SW480 (cell line): ENCODE measurements at regions not wholly inside any gene's neighbourhood (a gene's known extent, or its start where the extent isn't known, plus 50 kb on each side); places are given as distances from the start of the nearest gene placed in this dataset.

Source experiments
- DNase-seq: peaks from one replicate; pipeline ENCODE4 v3.0.0-alpha.2; 2016; ENCODE audit warnings: low spot score

GRCh38 chr17:56737421-56738161 lies 96.1 kb downstream of the C17orf67 start:
- DNase-seq, result peak; percentile 11

DNA sequence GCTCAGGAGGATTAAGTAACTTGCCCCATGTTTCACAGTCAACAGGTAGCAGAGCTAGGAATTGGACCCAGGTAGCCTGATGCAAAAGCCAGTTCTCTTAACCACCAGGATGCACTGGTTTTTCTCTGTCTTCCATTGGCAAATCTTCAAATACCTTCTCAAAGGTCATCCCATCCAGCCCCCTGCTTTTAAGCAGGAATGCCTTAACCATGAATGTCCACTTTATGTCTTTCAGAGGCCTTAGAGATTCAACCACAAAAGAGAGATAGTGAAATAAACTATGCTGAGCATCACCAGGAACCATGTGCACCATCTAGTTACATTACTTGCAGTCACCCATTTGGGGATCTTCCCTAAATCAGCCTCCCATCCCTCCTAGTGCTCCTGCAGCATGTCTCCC lies 94.3 kb downstream of the C17orf67 start:
- no peak for DNase-seq

GRCh38 chr17:56739776-56740175 lies 93.9 kb downstream of the C17orf67 start:
- DNase-seq, result no peak

DNA sequence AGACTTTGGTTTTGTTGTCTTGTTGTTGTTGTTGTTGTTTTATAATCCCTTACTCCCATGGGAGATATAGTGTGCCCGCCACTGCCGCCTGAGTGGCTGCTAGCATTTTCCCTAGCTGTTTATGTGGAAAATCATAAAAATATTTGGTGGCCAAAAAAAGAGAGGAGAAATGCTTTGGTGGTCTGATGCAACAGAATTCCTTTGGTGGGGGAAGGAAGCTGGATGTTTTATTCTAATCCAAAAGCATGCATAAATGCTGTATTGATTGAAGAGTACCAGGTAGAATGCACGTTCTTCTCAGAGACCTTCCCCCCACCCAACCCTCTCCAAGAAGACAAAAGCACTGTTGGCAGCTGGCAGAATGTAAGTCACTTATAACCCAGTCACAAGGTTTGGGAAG lies 93.2 kb downstream of the C17orf67 start:
- no peak for DNase-seq
